GM12874 (cell line): ENCODE measurements at regions not wholly inside any gene's neighbourhood (a gene's known extent, or its start where the extent isn't known, plus 50 kb on each side); places are given as distances from the start of the nearest gene placed in this dataset.

Experiments
- CTCF ChIP-seq: IDR thresholded peaks from 2 replicates; pipeline ENCODE4 v1.5.1; 2011; ENCODE audit warnings: low read depth, mild to moderate bottlenecking, control low read depth, low read length, moderate library complexity; ENCODE audit not compliant: insufficient read depth

GRCh38 chr16:85539084-85539483, 74.0 kb upstream of the GSE1 start:
- TF ChIP-seq CTCF = no peak

GRCh38 chr16:85539629-85540291, 73.4 kb upstream of the GSE1 start:
- TF ChIP-seq CTCF = no peak

DNA sequence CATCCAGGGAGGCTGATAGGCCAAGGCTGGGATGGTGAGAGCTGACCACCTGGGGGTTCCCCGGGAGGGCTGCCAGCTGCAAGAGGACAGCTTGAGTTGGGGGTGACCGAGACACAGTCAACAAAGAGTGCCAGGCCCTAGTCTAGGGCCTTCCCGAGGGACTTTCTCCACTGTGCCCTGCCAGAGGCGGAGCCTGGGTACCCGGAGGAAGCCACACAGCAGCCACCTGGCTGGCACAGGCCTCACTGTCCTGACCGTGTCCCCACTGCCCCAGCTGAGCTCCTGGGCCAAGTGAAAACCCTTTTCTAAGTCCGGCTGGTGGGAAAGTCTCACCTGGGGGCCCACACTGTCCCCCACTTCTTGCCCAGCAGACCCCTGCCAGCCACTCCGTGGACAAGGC, 71.9 kb upstream of the GSE1 start:
- TF ChIP-seq CTCF = no peak

- TF ChIP-seq CTCF = no peak
These were observed 71.5 kb upstream of the GSE1 start for GRCh38 chr16:85541619-85541979.

GRCh38 chr16:85541980-85542900, 70.9 kb upstream of the GSE1 start:
- TF ChIP-seq CTCF = no peak

DNA sequence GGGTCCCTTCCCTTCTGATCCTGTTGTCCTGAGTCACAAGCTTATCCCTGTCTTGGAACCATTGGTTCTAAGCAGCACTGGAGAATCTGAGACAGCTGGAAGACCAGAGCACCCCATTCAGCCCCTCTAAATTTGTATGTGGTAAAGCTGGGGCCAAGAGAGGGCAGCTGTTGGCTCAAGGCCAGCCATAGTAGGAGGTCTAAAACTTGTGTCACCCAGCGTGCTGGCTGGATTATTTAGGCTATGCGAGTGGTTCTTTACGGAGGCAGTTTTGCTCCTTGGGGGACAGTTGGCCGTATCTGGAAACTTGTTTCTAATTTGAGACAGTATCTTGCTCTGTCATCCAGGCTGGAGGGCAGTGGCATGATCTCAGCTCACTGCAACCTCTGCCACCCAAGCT, 69.6 kb upstream of the GSE1 start:
- no peak for TF ChIP-seq CTCF

DNA sequence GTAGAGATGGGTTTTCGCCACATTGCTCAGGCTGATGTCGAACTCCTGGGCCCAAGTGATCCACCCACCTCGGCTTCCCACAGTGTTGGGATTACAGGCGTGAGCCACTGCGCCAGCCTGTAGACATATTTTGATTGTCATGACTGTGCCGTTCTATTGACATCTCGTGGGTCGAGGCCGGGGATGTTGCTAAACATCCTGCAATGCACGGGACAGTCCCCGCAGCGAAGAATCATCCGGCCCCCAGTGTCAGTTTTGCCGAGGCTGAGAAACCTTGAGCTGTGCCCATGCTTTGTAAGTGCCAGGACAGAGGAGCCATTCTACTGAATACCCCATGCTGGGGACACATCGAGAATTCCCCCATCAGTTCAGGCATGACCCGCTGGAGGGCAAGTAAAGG, 69.1 kb upstream of the GSE1 start:
- no peak for TF ChIP-seq CTCF
